Liver (tissue), 3 donors: ENCODE measurements at regions not wholly inside any gene's neighbourhood (a gene's known extent, or its start where the extent isn't known, plus 50 kb on each side); places are given as distances from the start of the nearest gene placed in this dataset.

Experiments used
- FOXA1 ChIP-seq: IDR thresholded peaks from 2 replicates; pipeline ENCODE4 v1.6.1; 2016; ENCODE audit warnings: antibody characterized with exemption
- FOXA2 ChIP-seq: IDR thresholded peaks from 2 replicates; pipeline ENCODE4 v1.6.1; 2016; ENCODE audit warnings: antibody characterized with exemption
- GABPA ChIP-seq, 2 donors: IDR thresholded peaks in 1 of 2; conservative IDR thresholded peaks in 1 of 2; 2 replicates each; pipeline ENCODE4 v1.6.1; 2016; ENCODE audit warnings: antibody characterized with exemption in 2 of 2, mild to moderate bottlenecking in 1 of 2, moderate library complexity in 1 of 2
- JUND ChIP-seq, 2 donors: IDR thresholded peaks; 2 replicates each; pipeline ENCODE4 v1.6.1; 2016; ENCODE audit warnings: antibody characterized with exemption in 2 of 2
- MAX ChIP-seq: IDR thresholded peaks from 2 replicates; pipeline ENCODE4 v1.6.1; 2016; ENCODE audit warnings: antibody characterized with exemption
- RAD21 ChIP-seq, 2 donors: IDR thresholded peaks; 2 replicates each; pipeline ENCODE4 v1.6.1; 2016; ENCODE audit warnings: antibody characterized with exemption in 2 of 2, mild to moderate bottlenecking in 2 of 2
- REST ChIP-seq: IDR thresholded peaks from 2 replicates; pipeline ENCODE4 v1.6.1; 2016; ENCODE audit warnings: antibody characterized with exemption, mild to moderate bottlenecking
- RXRA ChIP-seq, 2 donors: IDR thresholded peaks; 2 replicates each; pipeline ENCODE4 v1.6.1; 2017 to 2018; ENCODE audit warnings: antibody characterized with exemption in 2 of 2, mild to moderate bottlenecking in 1 of 2
- SP1 ChIP-seq: IDR thresholded peaks from 2 replicates; pipeline ENCODE4 v1.6.1; 2018; ENCODE audit warnings: antibody characterized with exemption, mild to moderate bottlenecking
- TAF1 ChIP-seq: conservative IDR thresholded peaks from 2 replicates; pipeline ENCODE4 v1.6.1; 2016; ENCODE audit warnings: antibody characterized with exemption, mild to moderate bottlenecking
- YY1 ChIP-seq: IDR thresholded peaks from 2 replicates; pipeline ENCODE4 v1.6.1; 2016; ENCODE audit warnings: antibody characterized with exemption, mild to moderate bottlenecking
- TF ChIP-seq, protein P1 (sequence below): IDR thresholded peaks from 2 replicates; pipeline ENCODE4 v1.6.1; 2016; ENCODE audit warnings: antibody characterized with exemption
- TF ChIP-seq, protein P2 (sequence below): fragments of 150-350 bp; IDR thresholded peaks from 2 replicates; pipeline ENCODE4 v1.5.1; 2017; ENCODE audit warnings: improper control_type of control experiment, low read depth, low read length; ENCODE audit not compliant: missing input control
- donor health status: healthy.
- donor health status: healthy.

DNA sequence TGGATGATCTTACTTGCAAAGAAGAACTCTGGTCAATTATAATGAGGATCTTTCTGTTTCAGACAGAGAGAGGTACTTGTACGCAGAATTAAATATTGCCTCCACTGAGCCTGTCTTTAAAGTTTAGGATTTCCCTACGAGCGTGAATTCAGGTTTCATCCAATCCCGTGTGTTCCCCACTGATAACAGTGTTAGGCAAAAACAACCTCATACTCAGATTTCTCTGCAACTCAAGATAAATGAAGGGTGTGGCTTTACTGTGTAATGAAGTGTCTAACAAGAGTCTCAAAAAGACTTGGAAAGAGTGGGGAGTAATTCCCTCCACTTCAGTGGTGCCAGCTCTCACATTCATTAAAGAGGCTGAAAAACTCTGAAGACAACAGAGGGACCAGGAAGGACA lies 53.2 kb upstream of the ACO1 start:
- TF ChIP-seq, protein P1, sequence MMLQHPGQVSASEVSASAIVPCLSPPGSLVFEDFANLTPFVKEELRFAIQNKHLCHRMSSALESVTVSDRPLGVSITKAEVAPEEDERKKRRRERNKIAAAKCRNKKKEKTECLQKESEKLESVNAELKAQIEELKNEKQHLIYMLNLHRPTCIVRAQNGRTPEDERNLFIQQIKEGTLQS = no peak
- no peak for TF ChIP-seq YY1
- TF ChIP-seq REST = no peak
- TF ChIP-seq, protein P2, sequence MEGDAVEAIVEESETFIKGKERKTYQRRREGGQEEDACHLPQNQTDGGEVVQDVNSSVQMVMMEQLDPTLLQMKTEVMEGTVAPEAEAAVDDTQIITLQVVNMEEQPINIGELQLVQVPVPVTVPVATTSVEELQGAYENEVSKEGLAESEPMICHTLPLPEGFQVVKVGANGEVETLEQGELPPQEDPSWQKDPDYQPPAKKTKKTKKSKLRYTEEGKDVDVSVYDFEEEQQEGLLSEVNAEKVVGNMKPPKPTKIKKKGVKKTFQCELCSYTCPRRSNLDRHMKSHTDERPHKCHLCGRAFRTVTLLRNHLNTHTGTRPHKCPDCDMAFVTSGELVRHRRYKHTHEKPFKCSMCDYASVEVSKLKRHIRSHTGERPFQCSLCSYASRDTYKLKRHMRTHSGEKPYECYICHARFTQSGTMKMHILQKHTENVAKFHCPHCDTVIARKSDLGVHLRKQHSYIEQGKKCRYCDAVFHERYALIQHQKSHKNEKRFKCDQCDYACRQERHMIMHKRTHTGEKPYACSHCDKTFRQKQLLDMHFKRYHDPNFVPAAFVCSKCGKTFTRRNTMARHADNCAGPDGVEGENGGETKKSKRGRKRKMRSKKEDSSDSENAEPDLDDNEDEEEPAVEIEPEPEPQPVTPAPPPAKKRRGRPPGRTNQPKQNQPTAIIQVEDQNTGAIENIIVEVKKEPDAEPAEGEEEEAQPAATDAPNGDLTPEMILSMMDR = no peak
- no peak for TF ChIP-seq RAD21 (IDR thresholded peaks at IDR 0.05)
- TF ChIP-seq FOXA1 = no peak
- TF ChIP-seq FOXA2 = no peak
- no peak for TF ChIP-seq TAF1
- no peak for TF ChIP-seq JUND (IDR thresholded peaks at IDR 0.05)
- TF ChIP-seq RXRA (IDR thresholded peaks at IDR 0.05) = no peak
- no peak for TF ChIP-seq GABPA (IDR thresholded peaks at IDR 0.05 in 1 of 2, conservative IDR thresholded peaks at IDR 0.05 in 1 of 2)
- TF ChIP-seq SP1 = no peak
- TF ChIP-seq MAX = no peak
